MG63 (cell line): ENCODE measurements at regions not wholly inside any gene's neighbourhood (a gene's known extent, or its start where the extent isn't known, plus 50 kb on each side); places are given as distances from the start of the nearest gene placed in this dataset.

Source experiments
- DNase-seq: peaks from one replicate; pipeline ENCODE4 v3.0.0-alpha.2; 2020
- H3K27me3 ChIP-seq: fragments of 250-450 bp; sonication (Bioruptor Pico); 2 replicates; pipeline ENCODE4 v1.5.1; 2020; ENCODE audit warnings: mild to moderate bottlenecking, moderate library complexity
- H3K36me3 ChIP-seq: fragments of 250-450 bp; sonication (Bioruptor Pico); 2 replicates; pipeline ENCODE4 v1.5.1; 2020; ENCODE audit warnings: mild to moderate bottlenecking, moderate library complexity
- H3K4me3 ChIP-seq: fragments of 250-450 bp; sonication (Bioruptor Pico); 2 replicates; pipeline ENCODE4 v1.5.1; 2020; ENCODE audit warnings: mild to moderate bottlenecking, moderate library complexity
- H3K9me3 ChIP-seq: fragments of 250-450 bp; sonication (Bioruptor Pico); 2 replicates; pipeline ENCODE4 v1.5.1; 2020; ENCODE audit warnings: mild to moderate bottlenecking, moderate library complexity

DNA sequence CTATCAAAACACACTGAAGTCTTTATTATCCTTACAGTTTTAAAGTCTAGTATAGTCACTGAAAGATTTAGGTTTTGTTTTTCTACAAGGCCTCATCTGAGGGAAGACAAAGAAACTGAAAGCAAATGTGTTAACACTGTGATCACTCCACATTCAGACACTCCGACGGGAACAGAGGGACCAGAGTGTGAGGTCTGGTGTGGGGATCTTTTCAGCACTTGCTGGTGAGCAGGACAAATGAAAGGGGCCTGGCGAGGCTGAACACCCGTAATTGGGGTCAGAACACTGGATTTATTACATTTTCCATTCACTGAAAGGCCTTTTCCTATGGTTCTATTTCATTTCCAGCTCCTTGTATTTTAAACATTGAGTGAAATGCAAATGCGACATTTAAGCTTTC, 910.5 kb downstream of the CDH11 start:
- Histone ChIP-seq H3K9me3 (no peaks in the 10 kb centered on the region), H3K36me3 (no peaks in the 10 kb centered on the region), H3K27me3 (no peaks in the 10 kb centered on the region), H3K4me3 (no peak overlapping the region)
- DNase-seq = no peak

GRCh38 chr16:64206862-64207261, 915.0 kb downstream of the CDH11 start:
- Histone ChIP-seq H3K4me3 (no peak overlapping the region), H3K27me3 (no peaks in the 10 kb centered on the region), H3K36me3 (no peaks in the 10 kb centered on the region), H3K9me3 (no peaks in the 10 kb centered on the region)
- no peak for DNase-seq

GRCh38 chr16:64203126-64203525, 918.7 kb downstream of the CDH11 start:
- Histone ChIP-seq H3K4me3 (no peak overlapping the region), H3K27me3 (no peaks in the 10 kb centered on the region), H3K36me3 (no peaks in the 10 kb centered on the region), H3K9me3 (no peaks in the 10 kb centered on the region)
- DNase-seq = no peak

DNA sequence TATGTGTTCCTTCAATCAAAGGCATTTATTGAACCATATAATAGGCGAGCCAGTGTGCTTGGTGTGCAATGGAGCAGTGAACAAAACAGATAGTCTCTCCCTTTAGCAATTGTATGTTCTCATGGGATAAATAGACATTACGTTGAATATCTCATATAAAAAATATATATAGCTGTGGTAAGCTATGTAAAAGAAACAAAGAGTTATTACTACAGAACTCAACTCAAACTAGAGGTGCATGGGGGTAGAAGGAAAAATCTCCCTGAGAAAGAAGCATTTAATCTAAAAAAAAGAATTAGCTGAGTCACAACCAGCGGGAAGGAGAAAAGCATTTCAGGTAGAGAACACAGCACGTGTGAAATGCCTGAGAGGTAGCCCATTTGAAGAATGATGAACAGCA, 919.3 kb downstream of the CDH11 start:
- no peak for DNase-seq
- Histone ChIP-seq H3K27me3 (no peaks in the 10 kb centered on the region), H3K9me3 (no peaks in the 10 kb centered on the region), H3K4me3 (no peak overlapping the region), H3K36me3 (no peaks in the 10 kb centered on the region)

DNA sequence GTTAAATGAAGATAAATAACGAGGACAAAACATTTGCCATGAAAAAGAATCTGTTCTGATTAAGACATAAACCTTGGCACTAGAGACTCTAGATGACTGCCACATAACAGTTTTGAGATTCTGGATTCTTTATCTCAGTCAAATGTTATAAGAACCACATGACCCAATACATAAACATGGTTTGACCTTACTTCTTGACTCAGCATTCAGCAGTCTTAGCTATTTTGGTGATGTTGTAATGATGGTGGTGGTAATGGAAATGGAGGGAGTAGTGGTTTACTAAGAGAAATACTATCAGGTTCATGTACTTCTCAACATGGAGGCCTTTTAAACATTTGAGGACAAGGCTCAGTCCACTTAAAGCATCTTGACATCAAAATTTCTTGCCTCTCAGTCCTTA, 925.4 kb downstream of the CDH11 start:
- no peaks in the 10 kb centered on the region for H3K9me3 ChIP-seq
- DNase-seq = no peak
- H3K36me3 ChIP-seq = no peaks in the 10 kb centered on the region
- H3K27me3 ChIP-seq = no peaks in the 10 kb centered on the region
- no peak overlapping the region for H3K4me3 ChIP-seq

DNA sequence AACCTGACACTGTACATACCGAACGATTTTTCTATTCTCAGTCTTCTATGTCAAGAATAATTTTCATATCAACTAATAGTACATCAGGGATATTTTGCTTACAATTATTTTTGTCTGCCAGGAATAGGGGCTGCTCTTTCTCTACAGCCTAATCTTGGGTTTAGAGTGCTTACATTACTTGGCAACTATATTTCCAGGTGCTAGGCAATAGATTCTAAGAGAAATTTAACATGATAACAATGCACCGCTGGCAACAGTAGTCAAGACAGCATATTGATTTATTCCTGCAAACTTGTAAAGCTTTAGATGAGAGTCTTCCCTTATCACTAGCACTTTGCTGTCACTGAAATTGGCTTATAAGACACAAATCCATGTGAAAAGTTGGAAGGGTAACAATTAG, 935.9 kb downstream of the CDH11 start:
- H3K4me3 ChIP-seq = no peak overlapping the region
- no peaks in the 10 kb centered on the region for H3K9me3 ChIP-seq
- DNase-seq = no peak
- no peaks in the 10 kb centered on the region for H3K27me3 ChIP-seq
- H3K36me3 ChIP-seq = no peaks in the 10 kb centered on the region

DNA sequence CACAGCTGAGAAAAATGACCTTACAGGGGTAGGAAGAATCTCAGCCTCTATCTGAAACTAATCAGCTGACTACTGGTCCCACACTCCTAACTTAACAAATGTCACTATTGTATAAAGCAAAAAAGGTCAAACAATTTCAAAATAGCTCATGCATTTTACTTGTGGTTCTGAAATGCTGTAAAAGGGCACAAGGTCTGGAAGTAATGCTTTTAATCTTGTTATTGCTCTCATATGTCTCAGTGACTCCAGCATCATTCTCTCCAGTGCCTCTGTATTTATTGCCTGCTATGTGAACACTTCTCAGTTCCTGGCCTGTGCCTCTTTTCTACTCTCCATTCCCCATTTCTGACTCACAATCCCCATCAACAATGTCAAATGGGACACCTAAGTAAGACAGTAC, 937.7 kb downstream of the CDH11 start:
- Histone ChIP-seq H3K9me3 (no peaks in the 10 kb centered on the region), H3K27me3 (no peaks in the 10 kb centered on the region), H3K36me3 (no peaks in the 10 kb centered on the region), H3K4me3 (no peak overlapping the region)
- no peak for DNase-seq

- Histone ChIP-seq H3K4me3 (no peak overlapping the region), H3K36me3 (no peaks in the 10 kb centered on the region), H3K27me3 (no peaks in the 10 kb centered on the region), H3K9me3 (no peaks in the 10 kb centered on the region)
- DNase-seq = no peak
Measured at GRCh38 chr16:64182985-64183384, 938.9 kb downstream of the CDH11 start.

GRCh38 chr16:64181271-64181925, 940.5 kb downstream of the CDH11 start:
- DNase-seq = no peak
- no peaks in the 10 kb centered on the region for H3K9me3 ChIP-seq
- no peaks in the 10 kb centered on the region for H3K36me3 ChIP-seq
- no peak overlapping the region for H3K4me3 ChIP-seq
- H3K27me3 ChIP-seq = no peaks in the 10 kb centered on the region

DNA sequence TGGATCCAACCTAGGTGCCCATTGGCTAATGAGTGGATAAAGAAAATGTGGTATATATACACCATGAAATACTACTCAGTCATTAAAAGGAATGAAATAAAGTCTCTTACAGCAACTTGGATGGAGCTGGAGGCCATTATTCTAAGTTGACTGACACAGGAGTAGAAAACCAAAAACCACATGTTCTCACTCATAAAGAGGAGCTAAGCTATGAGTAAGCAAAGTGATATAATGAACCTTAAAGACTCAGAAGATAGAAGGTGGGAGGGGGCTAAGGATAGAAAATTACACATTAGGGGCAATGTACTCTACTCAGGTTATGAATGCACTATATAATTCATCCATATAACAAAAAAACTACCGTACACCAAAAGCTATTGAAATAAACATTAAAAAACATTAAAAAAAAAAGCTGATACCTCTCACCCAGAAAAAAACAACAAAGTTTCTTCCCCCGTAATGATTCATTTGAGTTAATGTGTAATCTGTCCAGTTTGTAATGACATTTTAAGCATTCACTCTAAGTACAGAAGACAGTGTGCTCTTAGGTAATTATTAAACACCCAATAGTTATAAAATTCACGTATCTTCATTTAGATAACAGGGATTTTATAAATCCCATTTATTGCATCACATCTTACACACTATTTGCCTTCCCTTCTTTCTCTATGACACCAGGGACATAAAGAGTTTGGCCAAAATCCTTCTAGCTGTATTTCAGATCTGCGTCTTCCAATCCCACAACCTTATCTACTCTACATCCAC, 941.5 kb downstream of the CDH11 start:
- Histone ChIP-seq H3K4me3 (no peak overlapping the region), H3K9me3 (no peaks in the 10 kb centered on the region), H3K27me3 (no peaks in the 10 kb centered on the region), H3K36me3 (no peaks in the 10 kb centered on the region)
- DNase-seq = no peak

- Histone ChIP-seq H3K4me3 (no peak overlapping the region), H3K36me3 (no peaks in the 10 kb centered on the region), H3K9me3 (no peaks in the 10 kb centered on the region), H3K27me3 (no peaks in the 10 kb centered on the region)
- no peak for DNase-seq
Measured at GRCh38 chr16:64174327-64174726, 947.5 kb downstream of the CDH11 start.

DNA sequence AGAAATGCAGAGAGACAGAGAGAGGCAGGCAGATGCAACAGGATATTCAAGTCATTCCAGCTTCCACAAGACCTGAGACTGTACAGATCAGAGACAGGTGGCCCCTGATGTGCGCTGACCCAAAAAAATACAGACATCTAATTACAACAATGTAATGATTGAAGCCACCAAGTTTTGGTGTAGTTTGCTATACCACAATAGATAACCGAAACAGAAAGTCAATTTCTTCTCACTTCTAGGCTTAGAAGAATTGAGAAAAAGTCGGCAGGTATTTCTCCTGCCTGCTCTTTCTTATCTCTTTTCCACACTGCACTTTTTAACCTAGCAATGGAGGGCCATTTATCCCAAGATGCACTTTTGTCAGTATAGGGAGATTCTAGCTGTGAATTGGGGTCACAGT, 949.2 kb downstream of the CDH11 start:
- no peaks in the 10 kb centered on the region for H3K27me3 ChIP-seq
- DNase-seq = no peak
- H3K36me3 ChIP-seq = no peaks in the 10 kb centered on the region
- H3K4me3 ChIP-seq = no peak overlapping the region
- no peaks in the 10 kb centered on the region for H3K9me3 ChIP-seq

- no peak for DNase-seq
- H3K36me3 ChIP-seq = no peaks in the 10 kb centered on the region
- no peaks in the 10 kb centered on the region for H3K9me3 ChIP-seq
- no peak overlapping the region for H3K4me3 ChIP-seq
- H3K27me3 ChIP-seq = no peaks in the 10 kb centered on the region
Measured at GRCh38 chr16:64172226-64172625, 949.6 kb downstream of the CDH11 start.

DNA sequence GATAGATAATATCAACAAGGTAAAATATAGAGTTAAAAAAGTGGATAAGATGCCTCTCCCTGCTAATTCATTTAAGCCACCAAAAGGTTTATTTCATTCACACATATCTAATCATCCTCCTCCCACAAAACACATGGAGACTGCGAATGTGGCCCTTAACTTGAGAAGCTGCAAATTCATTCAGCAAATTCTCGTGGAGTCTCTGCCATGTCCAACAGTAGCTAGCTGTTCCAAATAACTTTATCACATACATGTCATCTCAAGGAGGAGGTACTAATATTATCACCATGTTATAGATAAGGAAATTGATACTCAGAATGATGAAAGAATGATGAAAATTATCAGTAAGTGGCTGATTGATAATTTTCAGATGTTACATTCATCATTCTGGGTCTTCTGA, 950.2 kb downstream of the CDH11 start:
- no peaks in the 10 kb centered on the region for H3K27me3 ChIP-seq
- no peaks in the 10 kb centered on the region for H3K36me3 ChIP-seq
- H3K9me3 ChIP-seq = no peaks in the 10 kb centered on the region
- no peak overlapping the region for H3K4me3 ChIP-seq
- no peak for DNase-seq

DNA sequence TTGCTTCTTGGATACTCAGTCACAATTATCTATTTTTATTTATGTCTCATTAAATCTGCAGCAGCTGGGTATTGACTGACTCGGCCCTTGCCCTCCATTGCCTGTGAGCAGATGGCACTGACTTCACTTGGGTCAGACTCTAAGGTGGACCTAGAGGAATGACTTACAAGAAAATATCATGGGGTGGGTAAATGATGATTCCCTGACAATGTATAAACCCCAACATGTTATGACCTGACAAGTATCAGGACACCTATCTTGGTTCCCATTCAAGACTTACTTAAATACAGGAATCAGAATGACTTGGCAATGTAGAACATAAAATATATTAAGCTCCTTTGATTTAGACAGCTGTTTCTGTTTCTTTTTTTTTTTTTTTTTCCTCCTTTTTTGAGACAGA, 953.5 kb downstream of the CDH11 start:
- DNase-seq = no peak
- Histone ChIP-seq H3K36me3 (no peaks in the 10 kb centered on the region), H3K27me3 (no peaks in the 10 kb centered on the region), H3K9me3 (no peaks in the 10 kb centered on the region), H3K4me3 (no peak overlapping the region)

GRCh38 chr16:64167936-64168335, 953.9 kb downstream of the CDH11 start:
- DNase-seq = no peak
- H3K9me3 ChIP-seq = no peaks in the 10 kb centered on the region
- no peaks in the 10 kb centered on the region for H3K27me3 ChIP-seq
- H3K36me3 ChIP-seq = no peaks in the 10 kb centered on the region
- H3K4me3 ChIP-seq = no peak overlapping the region

DNA sequence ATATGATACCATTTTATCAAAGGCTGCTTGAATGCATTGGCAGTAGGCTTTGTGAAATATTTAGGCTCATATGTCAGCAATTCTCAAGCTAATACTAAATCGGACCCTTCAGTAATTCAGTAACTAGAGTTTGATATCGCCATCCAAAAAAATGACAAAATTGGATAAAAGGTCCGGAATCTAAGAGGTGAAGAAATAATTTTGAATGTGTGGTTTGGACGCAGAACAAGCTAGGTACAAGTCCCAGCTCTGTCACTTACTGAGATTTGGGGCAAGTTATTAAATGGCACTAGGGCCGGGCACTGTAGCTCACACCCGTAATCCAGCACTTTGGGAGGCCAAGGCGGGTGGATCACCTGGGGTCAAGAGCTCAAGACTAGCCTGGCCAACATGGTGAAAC, 956.5 kb downstream of the CDH11 start:
- no peaks in the 10 kb centered on the region for H3K9me3 ChIP-seq
- H3K27me3 ChIP-seq = no peaks in the 10 kb centered on the region
- no peaks in the 10 kb centered on the region for H3K36me3 ChIP-seq
- no peak for DNase-seq
- H3K4me3 ChIP-seq = no peak overlapping the region

GRCh38 chr16:64162613-64163375, 959.1 kb downstream of the CDH11 start:
- Histone ChIP-seq H3K27me3 (no peaks in the 10 kb centered on the region), H3K9me3 (no peaks in the 10 kb centered on the region), H3K36me3 (no peaks in the 10 kb centered on the region), H3K4me3 (no peak overlapping the region)
- DNase-seq = no peak
